Neuronal stem cell (in vitro differentiated cells): ENCODE measurements at regions not wholly inside any gene's neighbourhood (a gene's known extent, or its start where the extent isn't known, plus 50 kb on each side); places are given as distances from the start of the nearest gene placed in this dataset.
"Not testable (repeated sequence)": the region's sequence is repeated elsewhere in the genome, so short reads cannot be mapped to it uniquely, and the experiment has no call there.

Experiments
- DNase-seq: peaks from one replicate; pipeline ENCODE4 v3.0.0-alpha.2; 2013; ENCODE audit warnings: low spot score
- H2AFZ ChIP-seq: one replicate; pipeline ENCODE4 v1.6.1; 2013; ENCODE audit warnings: mild to moderate bottlenecking, low read length, inconsistent platforms
- H2AK5ac ChIP-seq: 2 replicates; pipeline ENCODE4 v1.6.1; 2013; ENCODE audit warnings: low read depth, mild to moderate bottlenecking, inconsistent platforms, low read length, moderate library complexity, mixed read lengths
- H2BK120ac ChIP-seq: 2 replicates; pipeline ENCODE4 v1.6.1; 2013; ENCODE audit warnings: low read depth, mild to moderate bottlenecking, inconsistent platforms, low read length, moderate library complexity, mixed read lengths
- H2BK12ac ChIP-seq: one replicate; pipeline ENCODE4 v1.6.1; 2013; ENCODE audit warnings: low read length, inconsistent platforms
- H2BK15ac ChIP-seq: 2 replicates; pipeline ENCODE4 v1.6.1; 2013; ENCODE audit warnings: mild to moderate bottlenecking, low read length, inconsistent platforms, mixed read lengths
- H2BK5ac ChIP-seq: one replicate; pipeline ENCODE4 v1.6.1; 2013; ENCODE audit warnings: inconsistent platforms, mild to moderate bottlenecking, low read length, moderate library complexity
- H3K14ac ChIP-seq: one replicate; pipeline ENCODE4 v1.6.1; 2013; ENCODE audit warnings: low read length, inconsistent platforms
- H3K18ac ChIP-seq: 2 replicates; pipeline ENCODE4 v1.6.1; 2013; ENCODE audit warnings: low read length, inconsistent platforms
- H3K23ac ChIP-seq: 2 replicates; pipeline ENCODE4 v1.6.1; 2013; ENCODE audit warnings: low read depth, mild to moderate bottlenecking, mixed read lengths, low read length, inconsistent platforms; ENCODE audit not compliant: poor library complexity
- H3K27ac ChIP-seq: replicated peaks from 3 replicates; pipeline ENCODE4 v1.5.1; 2013; ENCODE audit warnings: low read length, inconsistent platforms
- H3K27me3 ChIP-seq, 3 experiments: 2 replicates each; pipeline ENCODE4 v1.6.1; 2013; ENCODE audit warnings: low read length in 3 of 3, mild to moderate bottlenecking in 2 of 3, inconsistent platforms in 1 of 3, low read depth in 1 of 3, mixed read lengths in 1 of 3, moderate library complexity in 1 of 3; ENCODE audit not compliant: control insufficient read depth in 3 of 3, insufficient read depth in 3 of 3
- H3K36me3 ChIP-seq, 2 donors: replicated peaks in 1 of 2; 2 replicates each; pipeline ENCODE4 v1.6.1; 2013; ENCODE audit warnings: low read length in 2 of 2; ENCODE audit not compliant: control insufficient read depth in 2 of 2, insufficient read depth in 2 of 2
- H3K4ac ChIP-seq: 2 replicates; pipeline ENCODE4 v1.6.1; 2013; ENCODE audit warnings: inconsistent platforms, mild to moderate bottlenecking, low read length, moderate library complexity
- H3K4me1 ChIP-seq, 2 donors: 1 replicate in 1 of 2; 2 replicates in 1 of 2; pipeline ENCODE4 v1.6.1; 2013; ENCODE audit warnings: low read length in 2 of 2, low read depth in 1 of 2; ENCODE audit not compliant: control insufficient read depth in 2 of 2, insufficient read depth in 1 of 2
- H3K4me2 ChIP-seq: one replicate; pipeline ENCODE4 v1.6.1; 2013; ENCODE audit warnings: mild to moderate bottlenecking, low read length, inconsistent platforms; ENCODE audit not compliant: insufficient read depth, poor library complexity, severe bottlenecking
- H3K4me3 ChIP-seq, 2 donors: 2 replicates each; pipeline ENCODE4 v1.5.1; 2013; ENCODE audit warnings: low read length in 2 of 2, mild to moderate bottlenecking in 2 of 2, inconsistent platforms in 1 of 2, moderate library complexity in 1 of 2
- H3K79me1 ChIP-seq: one replicate; pipeline ENCODE4 v1.6.1; 2013; ENCODE audit warnings: low read depth, mild to moderate bottlenecking, inconsistent platforms, low read length, moderate library complexity
- H3K9ac ChIP-seq: one replicate; pipeline ENCODE4 v1.6.1; 2013; ENCODE audit warnings: mild to moderate bottlenecking, low read depth, low read length, inconsistent platforms; ENCODE audit not compliant: poor library complexity
- H3K9me3 ChIP-seq, 2 donors: replicated peaks in 1 of 2; 2 replicates each; pipeline versions ENCODE3 to v1.6.1; 2013; ENCODE audit warnings: low read length in 2 of 2, mild to moderate bottlenecking in 2 of 2, inconsistent platforms in 1 of 2, low read depth in 1 of 2, mixed read lengths in 1 of 2, moderate library complexity in 1 of 2; ENCODE audit not compliant: control insufficient read depth in 2 of 2, insufficient read depth in 1 of 2
- H4K8ac ChIP-seq: one replicate; pipeline ENCODE4 v1.6.1; 2013; ENCODE audit warnings: low read depth, mild to moderate bottlenecking, inconsistent platforms, low read length, moderate library complexity
- H4K91ac ChIP-seq: one replicate; pipeline ENCODE4 v1.6.1; 2013; ENCODE audit warnings: low read length, low read depth, mild to moderate bottlenecking, inconsistent platforms; ENCODE audit not compliant: poor library complexity
- WGBS, 2 donors: extraction: QIAGEN DNeasy Blood & Tissue Kit; methylation state at CpG; one replicate each; pipeline ENCODE4 v1.1.7; 2013; ENCODE audit warnings: missing lambda C conversion rate in 2 of 2, mixed read lengths in 1 of 2; ENCODE audit not compliant: insufficient read length in 2 of 2, insufficient replicate concordance in 1 of 2; ENCODE audit errors: extremely low coverage in 2 of 2; 5-methylcytosine and 5-hydroxymethylcytosine counted together

GRCh38 chr15:70574325-70574724 lies 189.0 kb downstream of the UACA start:
- H3K4ac ChIP-seq, H3K18ac ChIP-seq, H2AFZ ChIP-seq, H3K4me1 ChIP-seq, H3K4me2 ChIP-seq, H4K91ac ChIP-seq, H3K14ac ChIP-seq, H3K27ac ChIP-seq, H2BK5ac ChIP-seq, H3K4me3 ChIP-seq, H3K79me1 ChIP-seq, H3K36me3 ChIP-seq, H2BK15ac ChIP-seq, H2AK5ac ChIP-seq, H2BK12ac ChIP-seq, DNase-seq, H3K9ac ChIP-seq, H2BK120ac ChIP-seq, H3K27me3 ChIP-seq, H4K8ac ChIP-seq, H3K23ac ChIP-seq, H3K9me3 ChIP-seq: not testable (repeated sequence)
- no CpG with 5 or more reads among the region's 3 CpGs for WGBS, 2 donors

GRCh38 chr15:70573121-70573850 lies 190.1 kb downstream of the UACA start:
- Histone ChIP-seq H3K4me1 (peaks cover 0 to 1% of the 10 kb centered on the region in 2 donors), H3K4me3 (no peak overlapping the region), H4K91ac (no peak overlapping the region), H3K18ac (no peak overlapping the region), H2BK5ac (no peak overlapping the region), H3K4ac (no peak overlapping the region), H3K4me2 (no peak overlapping the region), H3K27me3 (peaks cover 0 to 3% (median 0%) of the 10 kb centered on the region in 3 experiments), H3K79me1 (no peaks in the 10 kb centered on the region), H2AK5ac (no peak overlapping the region), H3K9me3 (no peaks in the 10 kb centered on the region), H3K23ac (no peak overlapping the region), H3K9ac (no peak overlapping the region), H3K27ac (no peak overlapping the region), H2BK120ac (no peak overlapping the region), H2BK15ac (no peak overlapping the region), H4K8ac (no peak overlapping the region), H2BK12ac (no peak overlapping the region), H3K14ac (no peak overlapping the region), H2AFZ (no peak overlapping the region), H3K36me3 (no peaks in the 10 kb centered on the region)
- DNase-seq = no peak
- WGBS, 2 donors = no CpG with 5 or more reads among the region's 12 CpGs

- H4K8ac ChIP-seq = no peak overlapping the region
- no CpG with 5 or more reads among the region's 6 CpGs for WGBS, 2 donors
- no peak overlapping the region for H2BK15ac ChIP-seq
- DNase-seq = no peak
- H3K4ac ChIP-seq = no peak overlapping the region
- no peak overlapping the region for H2BK5ac ChIP-seq
- no peak overlapping the region for H3K18ac ChIP-seq
- no peak overlapping the region for H2BK12ac ChIP-seq
- no peaks in the 10 kb centered on the region for H3K9me3 ChIP-seq
- no peak overlapping the region for H2AFZ ChIP-seq
- peaks cover 0 to 3% of the 10 kb centered on the region in 2 donors for H3K4me1 ChIP-seq
- no peak overlapping the region for H3K4me3 ChIP-seq
- H4K91ac ChIP-seq = no peak overlapping the region
- H3K79me1 ChIP-seq = no peaks in the 10 kb centered on the region
- no peak overlapping the region for H3K23ac ChIP-seq
- no peak overlapping the region for H3K9ac ChIP-seq
- no peak overlapping the region for H2AK5ac ChIP-seq
- H3K27ac ChIP-seq = no peak overlapping the region
- H3K27me3 ChIP-seq = peaks cover 0 to 6% (median 0%) of the 10 kb centered on the region in 3 experiments
- no peaks in the 10 kb centered on the region for H3K36me3 ChIP-seq
- H3K4me2 ChIP-seq = no peak overlapping the region
- H2BK120ac ChIP-seq = no peak overlapping the region
- H3K14ac ChIP-seq = no peak overlapping the region
Observed at GRCh38 chr15:70569714-70570231, 193.6 kb downstream of the UACA start.

- Histone ChIP-seq H2BK120ac (no peak overlapping the region), H2BK15ac (no peak overlapping the region), H3K4me2 (no peak overlapping the region), H3K9ac (no peak overlapping the region), H4K8ac (no peak overlapping the region), H3K9me3 (no peaks in the 10 kb centered on the region), H3K18ac (no peak overlapping the region), H2BK12ac (no peak overlapping the region), H3K23ac (no peak overlapping the region), H3K27ac (no peak overlapping the region), H3K14ac (no peak overlapping the region), H3K4ac (no peak overlapping the region), H3K27me3 (peaks cover 0 to 6% (median 0%) of the 10 kb centered on the region in 3 experiments), H3K79me1 (no peaks in the 10 kb centered on the region), H3K4me1 (peaks cover 0 to 3% of the 10 kb centered on the region in 2 donors), H3K4me3 (no peak overlapping the region), H2AFZ (no peak overlapping the region), H2AK5ac (no peak overlapping the region), H3K36me3 (no peaks in the 10 kb centered on the region), H4K91ac (no peak overlapping the region), H2BK5ac (no peak overlapping the region)
- no CpG with 5 or more reads among the region's 4 CpGs for WGBS, 2 donors
- no peak for DNase-seq
Observed at GRCh38 chr15:70569091-70569713, 194.2 kb downstream of the UACA start.
